Stimulated activated CD4-positive, alpha-beta T cell treated with anti-CD3 and anti-CD28 coated beads, TNF-alpha, amount 100 ng/mL, for 4 hours (primary cell): ENCODE measurements at regions not wholly inside any gene's neighbourhood (a gene's known extent, or its start where the extent isn't known, plus 50 kb on each side); places are given as distances from the start of the nearest gene placed in this dataset.

Experiments used
- DNase-seq, 3 experiments: peaks; one replicate each; pipeline ENCODE4 v3.0.0-alpha.2; 2020; ENCODE audit warnings: low read depth in 3 of 3

GRCh38 chr13:99665711-99666110 is 164.4 kb downstream of the TM9SF2 start:
- no peak for DNase-seq

- no peak for DNase-seq
These were observed 162.6 kb downstream of the TM9SF2 start for GRCh38 chr13:99663908-99664307.

GRCh38 chr13:99663185-99663825 is 162.0 kb downstream of the TM9SF2 start:
- no peak for DNase-seq

- no peak for DNase-seq
These were observed 161.4 kb downstream of the TM9SF2 start for GRCh38 chr13:99662678-99663077.

- no peak for DNase-seq
These were observed 160.5 kb downstream of the TM9SF2 start for GRCh38 chr13:99661791-99662190.

- no peak for DNase-seq
These were observed 158.7 kb downstream of the TM9SF2 start for GRCh38 chr13:99659866-99660554.

GRCh38 chr13:99659226-99659625 is 158.0 kb downstream of the TM9SF2 start:
- DNase-seq = no peak

GRCh38 chr13:99658261-99658991 is 157.2 kb downstream of the TM9SF2 start:
- DNase-seq = peak; percentile 11 to 18 (median 14)

- DNase-seq = peak in 1 of 3 experiments; percentile 1
These were observed 156.6 kb downstream of the TM9SF2 start for GRCh38 chr13:99657848-99658260.

- peak in 1 of 3 experiments; percentile 3 for DNase-seq
These were observed 155.6 kb downstream of the TM9SF2 start for GRCh38 chr13:99656844-99657381.

GRCh38 chr13:99656092-99656745 is 154.9 kb downstream of the TM9SF2 start:
- peak; percentile 70 to 76 (median 74) for DNase-seq

GRCh38 chr13:99655351-99656091 is 154.2 kb downstream of the TM9SF2 start:
- DNase-seq = no peak

GRCh38 chr13:99654076-99654475 is 152.8 kb downstream of the TM9SF2 start:
- DNase-seq = no peak

GRCh38 chr13:99653526-99653925 is 152.3 kb downstream of the TM9SF2 start:
- no peak for DNase-seq

- no peak for DNase-seq
These were observed 151.6 kb downstream of the TM9SF2 start for GRCh38 chr13:99652901-99653300.

- no peak for DNase-seq
These were observed 150.9 kb downstream of the TM9SF2 start for GRCh38 chr13:99652141-99652540.

GRCh38 chr13:99651016-99651415 is 149.7 kb downstream of the TM9SF2 start:
- no peak for DNase-seq

- no peak for DNase-seq
These were observed 149.1 kb downstream of the TM9SF2 start for GRCh38 chr13:99650410-99650809.

GRCh38 chr13:99648927-99649326 is 147.7 kb downstream of the TM9SF2 start:
- no peak for DNase-seq

GRCh38 chr13:99648066-99648665 is 146.9 kb downstream of the TM9SF2 start:
- no peak for DNase-seq

- no peak for DNase-seq
These were observed 146.3 kb downstream of the TM9SF2 start for GRCh38 chr13:99647596-99647985.
